Brain microvascular endothelial cell (primary cell): ENCODE measurements at regions not wholly inside any gene's neighbourhood (a gene's known extent, or its start where the extent isn't known, plus 50 kb on each side); places are given as distances from the start of the nearest gene placed in this dataset.
"Not testable (repeated sequence)": the region's sequence is repeated elsewhere in the genome, so short reads cannot be mapped to it uniquely, and the experiment has no call there.

Experiments
- DNase-seq: peaks from one replicate; pipeline ENCODE4 v3.0.0-alpha.2; 2020
- H3K27ac ChIP-seq: fragments of 250-450 bp; sonication (Bioruptor Pico); 2 replicates; pipeline ENCODE4 v1.5.1; 2020; ENCODE audit warnings: mild to moderate bottlenecking, moderate library complexity
- H3K27me3 ChIP-seq: fragments of 250-450 bp; sonication (Bioruptor Pico); replicated peaks from 2 replicates; pipeline ENCODE4 v1.5.1; 2020; ENCODE audit warnings: mild to moderate bottlenecking
- H3K36me3 ChIP-seq: fragments of 250-450 bp; sonication (Bioruptor Pico); replicated peaks from 2 replicates; pipeline ENCODE4 v1.5.1; 2020; ENCODE audit warnings: mild to moderate bottlenecking
- H3K4me3 ChIP-seq: 2 replicates; pipeline ENCODE4 v1.5.1; 2011; ENCODE audit warnings: low read depth, mild to moderate bottlenecking, control low read depth, low read length, moderate library complexity
- in situ Hi-C: cut with HindIII; loops from 2 replicates; pipeline ENCODE4 v1.10.0; 2017; ENCODE audit warnings: low sequenced_read_pairs, low pct_ligation_motif_present
- TF ChIP-seq, protein P1 (sequence below): IDR thresholded peaks from 2 replicates; pipeline ENCODE4 v1.5.1; 2011; ENCODE audit warnings: low read depth, mild to moderate bottlenecking, moderate library complexity, low read length, control low read depth, inconsistent platforms; ENCODE audit errors: missing control alignments

DNA sequence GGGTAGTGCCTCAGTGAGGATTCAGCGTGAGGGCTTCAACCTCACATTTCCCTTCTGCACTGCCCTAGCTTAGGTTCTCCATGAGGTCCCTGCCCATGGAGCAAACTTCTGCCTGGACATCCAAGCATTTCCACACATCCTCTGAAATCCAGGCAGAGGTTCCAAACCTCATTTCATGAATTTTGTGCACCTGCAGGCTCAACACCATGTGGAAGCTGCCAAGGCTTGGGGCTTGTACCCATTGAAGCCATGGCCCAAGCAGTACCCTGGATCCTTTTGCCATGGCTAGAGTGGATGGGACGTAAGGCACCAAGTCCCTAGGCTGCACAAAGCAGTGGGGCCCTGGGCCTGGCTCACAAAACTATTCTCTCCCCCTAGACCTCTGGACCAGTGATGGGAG, 877.1 kb upstream of the KLHL1 start:
- Histone ChIP-seq H3K4me3 (no peak overlapping the region), H3K36me3 (no peaks in the 10 kb centered on the region), H3K27me3 (no peaks in the 10 kb centered on the region), H3K27ac (no peak overlapping the region)
- no peak for DNase-seq
- in situ Hi-C loops: no loop called here
- TF ChIP-seq, protein P1, sequence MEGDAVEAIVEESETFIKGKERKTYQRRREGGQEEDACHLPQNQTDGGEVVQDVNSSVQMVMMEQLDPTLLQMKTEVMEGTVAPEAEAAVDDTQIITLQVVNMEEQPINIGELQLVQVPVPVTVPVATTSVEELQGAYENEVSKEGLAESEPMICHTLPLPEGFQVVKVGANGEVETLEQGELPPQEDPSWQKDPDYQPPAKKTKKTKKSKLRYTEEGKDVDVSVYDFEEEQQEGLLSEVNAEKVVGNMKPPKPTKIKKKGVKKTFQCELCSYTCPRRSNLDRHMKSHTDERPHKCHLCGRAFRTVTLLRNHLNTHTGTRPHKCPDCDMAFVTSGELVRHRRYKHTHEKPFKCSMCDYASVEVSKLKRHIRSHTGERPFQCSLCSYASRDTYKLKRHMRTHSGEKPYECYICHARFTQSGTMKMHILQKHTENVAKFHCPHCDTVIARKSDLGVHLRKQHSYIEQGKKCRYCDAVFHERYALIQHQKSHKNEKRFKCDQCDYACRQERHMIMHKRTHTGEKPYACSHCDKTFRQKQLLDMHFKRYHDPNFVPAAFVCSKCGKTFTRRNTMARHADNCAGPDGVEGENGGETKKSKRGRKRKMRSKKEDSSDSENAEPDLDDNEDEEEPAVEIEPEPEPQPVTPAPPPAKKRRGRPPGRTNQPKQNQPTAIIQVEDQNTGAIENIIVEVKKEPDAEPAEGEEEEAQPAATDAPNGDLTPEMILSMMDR: no peak

DNA sequence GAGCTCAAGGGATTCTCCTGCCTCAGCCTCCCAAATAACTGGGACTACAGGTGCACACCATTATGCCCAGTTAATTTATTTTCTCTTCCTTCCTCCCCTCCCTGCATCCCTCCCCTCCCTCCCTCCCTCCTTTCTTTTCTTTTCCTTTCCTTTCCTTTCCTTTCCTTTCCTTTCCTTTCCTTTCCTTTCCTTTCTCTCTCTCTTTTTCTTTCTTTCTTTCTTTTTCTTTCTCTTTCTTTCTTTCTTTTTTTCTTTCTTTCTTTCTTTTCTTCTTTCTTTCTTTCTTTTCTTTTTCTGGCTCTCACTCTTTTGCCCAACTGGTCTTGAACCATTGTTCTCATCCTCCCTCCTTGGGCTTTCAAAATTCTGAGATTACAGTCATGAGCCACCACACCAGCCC, 873.0 kb upstream of the KLHL1 start:
- DNase-seq, H3K27ac ChIP-seq, H3K36me3 ChIP-seq, in situ Hi-C loops, H3K4me3 ChIP-seq, H3K27me3 ChIP-seq: not testable (repeated sequence)

DNA sequence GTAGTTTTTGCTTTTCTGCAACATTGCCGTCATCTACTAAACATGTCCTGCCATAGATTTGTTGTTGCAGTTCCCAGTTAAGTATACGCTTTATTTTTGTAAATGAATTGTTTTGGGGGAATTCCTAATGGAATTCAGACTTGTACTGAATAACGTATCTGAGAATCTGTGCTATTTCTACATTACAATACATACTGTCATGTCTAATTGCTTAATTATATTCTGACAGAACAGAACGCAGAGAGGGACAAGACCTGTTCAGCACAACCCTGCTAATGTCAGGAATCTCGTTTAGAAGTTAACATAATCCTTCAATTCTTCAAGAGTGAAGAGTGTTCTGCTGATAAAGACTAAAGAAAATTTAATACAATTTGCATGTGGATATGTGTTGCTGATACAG, 861.1 kb upstream of the KLHL1 start:
- H3K4me3 ChIP-seq: no peak overlapping the region
- no peaks in the 10 kb centered on the region for H3K27me3 ChIP-seq
- in situ Hi-C loops: no loop called here
- TF ChIP-seq, protein P1: no peak
- no peaks in the 10 kb centered on the region for H3K36me3 ChIP-seq
- H3K27ac ChIP-seq: no peak overlapping the region
- no peak for DNase-seq

DNA sequence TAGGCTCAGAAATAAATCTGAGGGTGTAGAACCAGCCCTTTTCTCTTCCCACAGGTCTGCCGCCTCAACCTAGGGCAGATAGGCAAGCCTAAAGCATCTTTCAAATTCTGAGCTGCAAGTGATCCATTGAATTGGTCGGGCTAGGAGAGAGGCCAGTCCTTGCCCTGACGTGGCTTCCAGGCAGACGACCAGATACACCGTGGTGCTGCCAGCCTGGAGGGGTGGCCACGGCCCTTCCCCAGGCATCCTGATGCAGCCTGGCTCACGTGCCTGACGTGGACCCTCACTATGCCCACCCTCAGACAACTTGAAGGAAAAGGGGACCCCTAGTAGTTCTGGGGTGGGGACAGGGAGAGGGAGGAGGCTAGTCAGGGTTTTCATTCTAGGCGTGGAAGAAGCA, 859.3 kb upstream of the KLHL1 start:
- no peak for DNase-seq
- in situ Hi-C loops: no loop called here
- Histone ChIP-seq H3K27me3 (no peaks in the 10 kb centered on the region), H3K4me3 (no peak overlapping the region), H3K27ac (no peak overlapping the region), H3K36me3 (no peaks in the 10 kb centered on the region)
- TF ChIP-seq, protein P1: no peak

DNA sequence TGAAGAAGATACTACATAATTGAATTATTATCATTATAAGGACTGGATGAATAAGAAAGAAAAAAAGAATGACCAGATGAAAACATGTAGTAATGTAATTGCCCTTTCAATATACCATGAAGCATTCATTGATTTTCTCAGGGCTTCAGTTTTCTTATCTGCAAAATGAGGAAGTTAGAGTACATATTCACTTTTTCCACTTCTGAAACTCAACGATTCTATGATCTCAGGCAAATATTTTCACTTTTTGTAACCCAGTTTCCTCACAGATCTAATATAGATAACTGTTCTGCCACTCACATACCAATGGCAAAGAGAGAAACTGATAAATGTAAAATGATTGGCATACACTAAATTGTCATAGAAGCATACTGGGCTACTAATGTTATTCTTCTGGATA, 856.6 kb upstream of the KLHL1 start:
- H3K27me3 ChIP-seq: no peaks in the 10 kb centered on the region
- DNase-seq: no peak
- H3K4me3 ChIP-seq: no peak overlapping the region
- no peaks in the 10 kb centered on the region for H3K36me3 ChIP-seq
- H3K27ac ChIP-seq: no peak overlapping the region
- in situ Hi-C loops: no loop called here
- TF ChIP-seq, protein P1: no peak

DNA sequence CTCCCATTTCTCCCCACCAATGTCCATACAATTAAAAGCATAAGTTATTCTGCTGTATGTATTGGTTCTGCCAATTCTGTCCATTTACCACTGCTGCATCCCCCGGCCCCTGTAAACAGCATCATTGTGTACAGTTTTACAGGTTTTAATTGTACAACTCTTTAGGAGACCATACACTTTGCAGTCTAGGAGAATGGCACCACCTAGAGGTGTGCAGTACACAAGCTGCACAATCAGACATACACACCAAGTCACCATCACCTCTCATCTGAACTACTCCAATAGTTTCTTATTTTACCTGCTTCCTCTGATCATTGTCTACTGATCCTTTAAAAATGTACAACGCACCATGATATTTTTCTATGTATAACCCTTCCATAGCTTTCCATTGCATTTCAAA, 855.9 kb upstream of the KLHL1 start:
- H3K27ac ChIP-seq: no peak overlapping the region
- no peak for DNase-seq
- H3K36me3 ChIP-seq: no peaks in the 10 kb centered on the region
- in situ Hi-C loops: no loop called here
- H3K27me3 ChIP-seq: no peaks in the 10 kb centered on the region
- TF ChIP-seq, protein P1: peak; percentile 57
- no peak overlapping the region for H3K4me3 ChIP-seq
